Activated CD8-positive, alpha-beta memory T cell treated with anti-CD3 and anti-CD28 coated beads, Interleukin-2, amount 50 U/mL, for 4 hours (primary cell): ENCODE measurements at regions not wholly inside any gene's neighbourhood (a gene's known extent, or its start where the extent isn't known, plus 50 kb on each side); places are given as distances from the start of the nearest gene placed in this dataset.
"Not testable (repeated sequence)": the region's sequence is repeated elsewhere in the genome, so short reads cannot be mapped to it uniquely, and the experiment has no call there.

Source experiments
- DNase-seq: peaks from one replicate; pipeline ENCODE4 v3.0.0-alpha.2; 2020

GRCh38 chr1:149234926-149235914 is 131.9 kb upstream of the NBPF9 start:
- DNase-seq: not testable (repeated sequence)

- not testable (repeated sequence) for DNase-seq
These were observed 134.2 kb upstream of the NBPF9 start for GRCh38 chr1:149237515-149237914.

DNA sequence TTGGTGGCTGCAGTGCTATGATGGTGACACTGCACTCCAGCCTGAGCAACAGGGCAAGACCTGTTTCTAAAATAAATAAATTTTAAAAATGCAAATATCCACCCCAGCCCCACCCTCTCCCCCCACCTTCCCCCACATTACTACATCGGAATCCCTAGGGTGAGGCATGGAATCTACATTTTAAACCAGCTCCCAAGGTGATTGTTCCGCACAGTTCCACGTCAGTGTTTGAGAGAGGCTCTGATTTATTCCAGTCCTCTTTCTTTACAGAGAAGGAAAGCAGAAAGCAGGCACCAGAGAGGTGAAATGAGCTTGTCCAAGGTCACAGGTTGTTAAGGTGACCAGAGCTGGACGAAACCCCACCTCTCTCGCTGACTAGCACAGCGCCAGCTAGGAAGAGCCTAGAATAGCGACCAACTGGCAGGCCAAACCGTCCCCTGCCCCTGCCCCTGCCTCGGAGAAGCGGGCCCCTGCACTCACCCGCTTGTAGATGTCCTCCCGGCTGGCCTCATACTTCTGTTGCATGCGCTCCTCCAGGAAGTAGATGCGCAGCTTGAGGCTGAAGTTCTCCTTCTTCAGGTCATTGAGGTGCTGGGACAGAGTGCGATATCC is 136.7 kb upstream of the NBPF9 start:
- DNase-seq: not testable (repeated sequence)

- DNase-seq: not testable (repeated sequence)
These were observed 137.2 kb upstream of the NBPF9 start for GRCh38 chr1:149240530-149240929.

GRCh38 chr1:149241272-149241671 is 137.9 kb upstream of the NBPF9 start:
- DNase-seq: not testable (repeated sequence)

DNA sequence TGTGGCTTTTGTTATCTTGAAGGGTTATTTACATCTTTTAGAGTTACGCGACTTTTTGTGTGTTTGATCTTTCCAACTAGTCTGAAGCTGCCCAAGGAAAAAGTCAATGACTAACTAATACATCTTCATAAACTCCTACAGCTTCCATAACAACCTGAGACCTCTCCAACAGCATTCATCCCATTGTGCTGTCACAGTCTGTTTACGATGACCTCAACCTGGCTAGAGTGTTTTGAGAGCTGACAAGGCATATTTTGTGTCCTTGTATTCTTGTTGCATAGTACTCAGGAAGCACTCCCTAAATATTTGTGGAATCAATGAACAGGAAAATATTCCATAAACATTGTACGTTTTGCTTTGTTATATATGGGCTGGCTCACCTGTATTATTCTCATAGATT is 140.2 kb upstream of the NBPF9 start:
- DNase-seq: not testable (repeated sequence)

DNA sequence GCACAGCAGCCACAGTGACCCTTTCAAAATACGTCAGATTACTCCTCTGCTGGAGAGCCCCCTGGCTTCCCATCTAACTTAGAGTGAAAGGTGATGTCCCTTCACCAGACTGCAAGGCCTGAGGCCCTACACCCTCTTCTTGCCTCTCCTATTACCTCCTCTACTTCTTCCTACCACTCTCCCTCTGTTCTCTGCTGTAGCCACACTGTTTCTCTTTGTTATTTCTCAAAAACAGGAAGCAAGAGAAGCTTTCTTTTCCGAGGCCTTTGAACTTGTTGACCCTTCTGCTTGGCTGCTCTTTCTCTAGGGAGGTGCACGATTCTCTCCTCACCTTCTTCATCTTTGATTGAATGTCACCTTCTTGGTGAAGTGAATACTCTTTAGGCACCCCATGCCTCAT is 141.3 kb upstream of the NBPF9 start:
- DNase-seq: not testable (repeated sequence)

DNA sequence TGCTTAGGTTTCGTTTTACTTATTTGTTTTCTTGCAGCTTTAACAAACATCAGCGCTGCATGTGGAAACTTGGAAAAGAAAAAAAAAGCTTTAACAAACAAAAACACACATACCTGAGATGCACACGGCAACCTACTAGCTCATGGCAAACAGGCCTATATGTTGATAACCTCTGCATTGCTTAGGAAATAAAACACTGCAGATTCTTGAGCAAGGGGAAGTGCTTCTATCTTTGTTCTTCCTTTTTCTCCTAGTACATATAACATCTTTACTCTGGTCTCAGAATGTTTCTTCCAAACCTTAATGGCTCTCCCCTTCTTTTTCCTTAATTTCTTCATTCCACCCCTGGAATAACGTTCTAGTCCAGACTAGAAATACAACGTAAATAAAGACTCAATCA is 142.9 kb upstream of the NBPF9 start:
- DNase-seq: not testable (repeated sequence)

DNA sequence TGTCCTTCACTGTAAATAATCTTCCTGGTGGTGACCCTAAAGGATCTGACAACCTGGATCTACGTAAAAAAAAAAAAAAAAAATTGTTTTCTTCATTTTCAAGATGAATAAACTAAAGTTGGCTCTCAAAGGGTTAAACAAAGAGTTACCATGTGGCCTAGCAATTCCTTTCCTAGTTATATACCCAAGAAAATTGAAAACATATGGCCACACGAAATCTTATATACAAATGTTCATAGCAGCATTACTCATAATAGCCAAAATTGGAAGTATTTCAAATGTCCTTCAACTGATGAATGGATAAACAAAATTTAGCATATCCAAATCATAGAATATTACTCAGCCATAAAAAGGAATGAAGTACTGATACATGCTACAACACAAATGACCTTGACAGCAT is 145.3 kb upstream of the NBPF9 start:
- not testable (repeated sequence) for DNase-seq

DNA sequence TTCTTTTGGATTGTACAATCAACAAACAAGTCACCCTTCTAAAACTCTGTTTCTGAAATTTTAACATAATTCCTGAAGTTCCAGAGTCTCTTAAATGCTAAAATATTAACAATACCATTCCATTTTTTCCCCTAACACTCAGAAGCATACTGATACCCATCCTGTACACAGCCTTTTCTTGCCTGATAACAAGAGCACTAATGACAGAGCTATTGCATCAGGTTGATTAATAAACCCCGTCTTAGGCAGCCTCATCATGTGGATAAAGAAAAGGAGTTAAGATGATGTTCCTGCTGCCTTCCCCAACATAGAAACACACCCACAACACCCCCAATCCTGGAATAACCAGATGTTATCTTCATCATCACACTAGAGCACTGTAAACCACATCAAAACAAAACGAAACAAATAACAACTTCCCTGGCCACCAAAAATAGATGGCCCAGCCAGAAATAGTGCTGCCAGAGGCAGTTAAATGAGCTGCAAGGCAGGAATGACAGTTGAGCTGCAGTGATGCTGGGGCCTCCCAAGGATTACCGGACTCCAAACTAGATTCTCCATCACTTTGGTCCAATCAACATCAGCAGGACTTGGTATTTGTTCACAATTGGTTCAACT is 146.6 kb upstream of the NBPF9 start:
- DNase-seq: not testable (repeated sequence)

DNA sequence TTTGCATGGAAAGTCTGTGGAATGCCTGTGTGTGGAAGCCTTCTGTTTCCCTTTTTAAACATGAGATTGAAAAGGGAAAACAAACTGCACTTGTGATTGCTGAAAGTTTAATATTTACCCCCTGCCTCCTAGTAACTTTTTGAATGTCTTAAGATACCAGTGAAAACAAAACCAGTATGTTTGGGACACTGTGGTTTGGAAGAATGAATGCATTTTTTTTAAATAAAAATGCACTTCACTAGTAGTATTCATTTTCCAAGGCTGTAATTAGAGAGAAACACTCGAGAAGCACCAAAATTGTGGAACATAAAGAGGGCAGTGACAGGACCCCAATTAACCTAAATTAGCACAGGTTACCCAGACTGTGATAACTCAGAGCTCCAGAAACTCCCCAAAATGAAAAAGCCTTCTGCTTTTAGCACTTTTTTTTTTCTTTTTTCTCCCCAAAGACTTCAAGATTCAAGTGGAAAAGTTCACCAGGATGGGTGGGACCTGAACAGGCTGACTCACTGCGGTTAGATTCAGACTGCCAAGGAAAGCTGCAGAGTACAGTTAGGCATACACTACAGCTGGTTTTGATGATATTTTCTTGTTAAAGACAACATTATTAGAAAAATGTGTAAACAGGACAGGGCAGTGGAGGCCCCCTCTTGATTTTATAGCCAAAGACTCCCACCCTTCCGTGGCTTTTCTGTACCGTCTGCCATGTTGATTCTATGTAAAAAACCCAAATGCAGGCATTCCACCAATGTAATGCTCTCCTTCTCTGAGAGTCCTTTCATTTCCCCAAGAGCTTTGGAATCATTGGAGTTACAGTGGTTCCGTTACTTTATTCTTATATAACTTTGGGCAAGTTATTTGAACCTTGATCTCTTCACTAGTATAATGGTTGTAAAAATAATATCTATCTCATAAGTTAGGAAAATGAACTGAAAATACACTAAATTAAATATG is 151.8 kb upstream of the NBPF9 start:
- not testable (repeated sequence) for DNase-seq

- DNase-seq: not testable (repeated sequence)
These were observed 156.9 kb upstream of the NBPF9 start for GRCh38 chr1:149260284-149260683.

GRCh38 chr1:149260736-149261340 is 157.5 kb upstream of the NBPF9 start:
- not testable (repeated sequence) for DNase-seq

DNA sequence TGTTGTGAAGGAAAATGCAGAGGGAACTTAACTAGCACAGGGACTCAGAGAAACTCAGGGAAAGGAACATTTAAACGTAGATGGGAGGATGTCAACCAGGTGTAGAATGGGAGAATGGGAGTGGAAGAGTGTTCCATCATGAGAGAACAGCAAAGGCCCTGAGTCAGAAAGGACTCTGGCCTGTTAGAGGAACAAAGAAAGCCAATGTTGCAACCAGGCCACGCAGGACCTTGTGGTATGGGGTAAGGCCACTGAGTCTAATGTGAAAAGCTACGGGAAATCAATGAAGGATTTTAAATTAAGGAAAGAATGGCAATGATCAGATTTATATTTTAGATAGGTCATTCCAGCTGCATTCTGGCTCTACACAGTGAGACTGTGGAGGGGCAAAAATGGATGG is 163.9 kb upstream of the NBPF9 start:
- not testable (repeated sequence) for DNase-seq

- not testable (repeated sequence) for DNase-seq
These were observed 165.8 kb upstream of the NBPF9 start for GRCh38 chr1:149269001-149269702.

- DNase-seq: not testable (repeated sequence)
These were observed 166.5 kb upstream of the NBPF9 start for GRCh38 chr1:149269833-149270232.

DNA sequence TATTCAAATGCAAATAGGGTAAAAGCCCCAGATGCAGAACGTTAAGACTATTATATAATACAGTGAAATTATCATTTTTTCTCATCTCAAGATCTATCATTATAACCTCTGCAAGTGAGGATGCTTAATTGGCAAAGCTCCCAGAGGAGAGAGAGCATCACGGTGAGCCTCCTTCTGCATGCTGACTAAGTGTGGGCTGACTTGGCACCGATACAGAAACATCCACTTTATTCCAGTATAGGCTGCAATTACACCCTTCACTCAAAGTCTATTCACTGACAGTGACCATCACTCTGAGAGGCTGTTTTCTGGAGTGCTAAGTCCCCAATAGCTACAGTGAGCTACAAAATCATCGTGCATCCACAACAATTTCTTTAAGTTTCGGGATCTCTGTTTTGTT is 171.1 kb upstream of the NBPF9 start:
- not testable (repeated sequence) for DNase-seq

DNA sequence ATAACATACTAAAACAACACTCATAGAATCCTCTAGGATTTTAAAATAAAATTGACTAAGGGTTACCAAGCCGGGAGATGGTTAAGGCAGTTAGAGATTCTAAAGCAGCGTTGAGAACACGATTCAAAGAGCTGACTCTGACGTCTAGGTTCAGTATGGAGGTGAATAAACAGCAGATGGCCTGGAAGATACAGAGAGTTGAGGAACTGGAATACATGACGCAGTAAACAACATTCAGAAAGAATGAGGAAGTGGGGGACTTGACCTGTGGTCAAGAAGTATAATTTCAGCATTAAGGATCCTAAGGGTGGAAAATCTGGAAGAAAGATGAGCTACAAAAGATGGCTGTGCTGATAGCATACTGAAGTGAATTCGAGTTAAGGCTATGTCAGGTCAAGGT is 172.5 kb upstream of the NBPF9 start:
- DNase-seq: not testable (repeated sequence)

DNA sequence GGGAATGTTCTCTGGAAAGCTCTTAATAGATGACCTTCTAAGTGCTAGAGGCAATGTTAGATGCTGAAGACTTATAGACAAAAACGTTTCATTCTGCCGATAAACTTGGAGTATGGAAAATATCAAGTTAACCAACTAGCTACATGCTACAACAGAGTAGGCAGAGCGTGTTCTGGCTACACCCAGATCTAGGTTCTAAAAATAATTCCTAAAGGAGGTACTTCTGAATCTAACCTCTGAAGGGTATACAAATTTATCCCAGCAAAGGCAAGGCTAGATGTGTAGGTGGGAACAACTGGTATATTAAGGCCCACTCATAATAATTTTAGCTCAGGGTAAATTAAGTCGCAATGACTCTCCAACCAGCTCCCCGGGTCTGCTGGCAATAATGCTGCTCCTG is 173.1 kb upstream of the NBPF9 start:
- not testable (repeated sequence) for DNase-seq

GRCh38 chr1:149278156-149278555 is 174.8 kb upstream of the NBPF9 start:
- not testable (repeated sequence) for DNase-seq

DNA sequence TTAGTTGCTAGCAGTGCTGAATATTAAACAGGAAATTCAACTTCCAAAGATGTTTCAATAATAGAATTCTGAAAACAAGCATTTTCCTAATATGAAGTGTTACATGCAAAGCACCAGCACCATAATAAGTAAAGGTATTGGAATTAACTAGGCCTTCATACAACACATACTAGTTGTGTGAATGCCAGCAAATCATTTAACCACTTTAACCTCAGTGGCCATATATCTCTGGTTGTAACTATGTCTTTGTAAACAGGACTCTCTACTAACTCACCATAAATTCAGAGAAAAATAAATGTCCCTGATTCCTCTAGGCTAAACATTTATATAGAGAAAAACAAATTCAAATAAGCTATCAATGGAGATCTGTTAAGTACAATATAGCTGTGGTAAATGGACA is 175.7 kb upstream of the NBPF9 start:
- not testable (repeated sequence) for DNase-seq
